ENCODE measurements at regions not wholly inside any gene's neighbourhood (a gene's known extent, or its start where the extent isn't known, plus 50 kb on each side); places are given as distances from the start of the nearest gene placed in this dataset.

DNA sequence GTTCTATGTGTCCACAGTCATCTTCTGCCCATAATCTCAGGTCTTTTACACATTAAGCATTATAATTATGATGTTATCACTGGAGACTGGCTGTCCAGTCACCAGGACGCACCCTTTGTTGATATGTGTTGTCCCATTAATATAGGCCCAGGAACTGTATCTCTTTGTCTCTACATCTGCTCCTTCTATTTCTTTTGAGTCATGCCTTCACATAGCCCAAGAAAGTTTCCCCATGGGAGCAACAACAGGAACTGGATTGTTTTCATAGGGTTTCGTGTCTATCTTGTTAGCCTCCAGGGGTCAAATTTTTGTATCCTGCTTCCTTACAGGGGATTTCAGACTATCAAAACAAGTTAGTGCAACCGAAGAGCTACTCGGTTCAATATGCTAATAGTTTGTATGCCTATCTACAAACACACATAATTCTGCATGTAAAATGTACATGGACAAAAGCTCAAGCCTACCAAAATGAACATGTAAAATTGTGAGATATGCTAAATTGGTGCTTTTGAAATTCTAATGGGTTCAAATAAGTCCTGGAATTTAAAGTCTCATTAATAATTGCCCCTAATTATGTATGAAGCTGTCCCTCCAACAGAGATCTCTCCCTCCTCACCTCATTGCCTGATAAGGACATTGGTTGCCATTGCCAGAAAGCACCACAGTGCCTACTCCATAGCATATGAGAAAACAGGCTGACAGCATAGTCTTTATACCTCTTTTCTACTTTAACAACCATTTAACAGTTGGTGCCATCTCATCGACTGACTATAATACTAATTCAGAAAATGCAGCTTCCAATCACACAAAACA is 99.8 kb upstream of the DIO2 start:
- TF ChIP-seq, protein P1, sequence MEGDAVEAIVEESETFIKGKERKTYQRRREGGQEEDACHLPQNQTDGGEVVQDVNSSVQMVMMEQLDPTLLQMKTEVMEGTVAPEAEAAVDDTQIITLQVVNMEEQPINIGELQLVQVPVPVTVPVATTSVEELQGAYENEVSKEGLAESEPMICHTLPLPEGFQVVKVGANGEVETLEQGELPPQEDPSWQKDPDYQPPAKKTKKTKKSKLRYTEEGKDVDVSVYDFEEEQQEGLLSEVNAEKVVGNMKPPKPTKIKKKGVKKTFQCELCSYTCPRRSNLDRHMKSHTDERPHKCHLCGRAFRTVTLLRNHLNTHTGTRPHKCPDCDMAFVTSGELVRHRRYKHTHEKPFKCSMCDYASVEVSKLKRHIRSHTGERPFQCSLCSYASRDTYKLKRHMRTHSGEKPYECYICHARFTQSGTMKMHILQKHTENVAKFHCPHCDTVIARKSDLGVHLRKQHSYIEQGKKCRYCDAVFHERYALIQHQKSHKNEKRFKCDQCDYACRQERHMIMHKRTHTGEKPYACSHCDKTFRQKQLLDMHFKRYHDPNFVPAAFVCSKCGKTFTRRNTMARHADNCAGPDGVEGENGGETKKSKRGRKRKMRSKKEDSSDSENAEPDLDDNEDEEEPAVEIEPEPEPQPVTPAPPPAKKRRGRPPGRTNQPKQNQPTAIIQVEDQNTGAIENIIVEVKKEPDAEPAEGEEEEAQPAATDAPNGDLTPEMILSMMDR (IDR thresholded peaks at IDR 0.05; ENCODE audit: low read length), result no peak
- TF ChIP-seq EZH2 (optimal IDR thresholded peaks at IDR 0.05; ENCODE audit: low read depth, low read length), result no peak
